GM21723 (cell line): ENCODE measurements at regions not wholly inside any gene's neighbourhood (a gene's known extent, or its start where the extent isn't known, plus 50 kb on each side); places are given as distances from the start of the nearest gene placed in this dataset.

Source experiments
- ATAC-seq: cut with Tn5 transposase; IDR thresholded peaks from one replicate; pipeline ENCODE4 v1.9.1; 2021; ENCODE audit warnings: mild to moderate bottlenecking, moderate library complexity; ENCODE audit not compliant: unreplicated experiment

DNA sequence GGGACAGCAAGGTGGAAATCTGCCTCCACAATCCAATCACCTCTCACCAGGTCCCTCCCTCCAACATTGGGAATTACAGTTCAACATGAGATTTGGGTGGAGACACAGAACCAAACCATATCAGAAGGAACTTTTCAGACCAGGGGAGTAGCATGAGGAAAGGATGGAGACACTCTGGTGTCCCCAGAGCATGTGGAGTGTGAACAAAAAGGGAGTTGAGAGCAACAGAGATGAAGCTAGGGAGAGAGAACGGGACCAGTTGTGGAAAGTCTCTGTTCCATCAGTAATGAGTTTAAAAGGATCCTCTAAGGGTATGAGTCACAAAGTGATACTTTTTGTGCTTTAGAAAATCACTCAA lies 382.0 kb downstream of the SFMBT2 start:
- no peak for ATAC-seq

DNA sequence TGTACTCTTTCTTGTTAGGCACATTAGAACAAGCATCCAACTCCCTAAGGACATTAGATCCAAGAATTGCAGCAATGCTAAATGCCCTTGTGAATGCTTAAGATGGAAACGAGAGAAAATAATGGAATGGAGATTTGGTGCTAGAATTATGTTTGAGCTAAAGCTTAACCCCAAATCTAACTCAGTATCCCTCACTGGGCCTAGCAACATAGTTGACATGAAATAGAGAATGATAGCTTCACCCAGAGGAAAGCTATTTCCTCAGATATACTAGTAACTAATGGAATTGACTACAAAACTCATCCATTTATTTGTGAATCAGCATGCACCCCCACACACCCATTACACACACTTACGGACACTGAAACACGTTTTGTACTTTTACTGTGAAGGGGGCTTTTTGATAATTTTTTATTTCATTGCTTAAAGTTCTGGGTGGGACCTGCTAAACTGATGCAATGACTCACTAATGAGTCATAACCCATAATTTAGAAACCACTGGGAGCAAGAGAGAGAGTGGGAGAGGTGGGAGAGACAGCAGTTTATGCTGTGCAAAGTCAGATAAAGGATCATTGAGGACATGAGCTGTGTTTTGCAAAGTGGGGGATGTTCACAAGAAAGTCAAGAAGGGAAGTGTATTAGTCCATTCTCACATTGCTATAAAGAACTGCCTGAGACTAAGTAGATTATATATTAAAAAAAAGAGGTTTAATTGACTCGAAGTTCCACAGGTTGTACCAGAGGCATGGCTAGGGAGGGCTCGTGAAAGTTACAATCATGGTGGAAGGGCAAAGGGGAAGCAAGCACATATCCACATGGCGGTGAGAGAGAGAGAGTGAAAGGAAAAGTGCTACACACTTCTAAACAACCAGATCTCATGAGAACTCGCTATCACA lies 382.7 kb downstream of the SFMBT2 start:
- no peak for ATAC-seq

DNA sequence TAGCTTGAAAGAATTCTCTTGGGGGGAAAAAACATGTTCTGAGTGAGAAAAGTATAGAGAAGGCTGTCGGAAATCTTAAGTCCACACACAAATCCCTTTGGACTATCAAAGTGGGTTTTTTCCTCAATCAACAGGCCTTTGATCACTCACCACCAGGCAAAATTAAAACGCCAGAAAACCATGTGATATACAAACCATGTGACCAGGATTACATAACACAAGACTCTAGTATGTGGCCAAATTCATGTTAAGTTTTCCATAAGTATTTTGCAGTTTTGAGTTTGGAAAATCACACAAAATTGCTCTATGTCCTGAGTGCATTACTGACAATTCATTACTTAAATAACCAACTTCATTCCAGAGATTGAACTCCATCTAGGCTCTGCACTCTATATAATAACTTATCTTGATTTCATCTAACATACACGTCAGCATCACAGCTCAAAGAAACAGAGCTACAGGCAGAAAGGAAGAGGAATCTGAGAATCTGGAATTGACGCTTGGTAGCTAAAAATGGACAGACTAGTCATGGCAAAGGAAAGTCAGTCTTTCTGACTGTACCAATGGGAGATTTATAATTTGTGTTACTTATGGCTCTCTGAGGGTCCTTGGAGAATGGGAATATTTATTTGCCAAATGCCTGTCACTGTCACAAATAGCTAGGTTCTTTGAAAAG lies 383.5 kb downstream of the SFMBT2 start:
- no peak for ATAC-seq

DNA sequence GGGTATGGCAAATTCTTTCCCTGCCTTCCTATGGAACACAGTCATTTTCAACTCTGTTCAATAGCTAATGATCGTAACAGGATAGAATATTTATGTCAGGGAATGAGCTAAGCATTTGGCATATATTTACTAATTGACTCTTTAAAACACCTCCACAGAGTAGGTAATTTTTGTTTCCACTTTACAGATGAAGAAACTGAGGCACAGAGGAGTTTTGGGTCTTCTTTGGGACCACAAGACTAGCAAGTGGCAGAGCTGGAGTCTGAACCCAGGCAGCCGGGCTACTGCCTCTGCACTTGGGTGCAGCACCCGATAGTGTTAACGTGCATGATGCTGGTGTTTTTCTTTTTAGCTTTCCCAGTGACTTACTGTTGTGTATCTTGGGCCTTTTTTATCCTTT lies 384.0 kb downstream of the SFMBT2 start:
- no peak for ATAC-seq

DNA sequence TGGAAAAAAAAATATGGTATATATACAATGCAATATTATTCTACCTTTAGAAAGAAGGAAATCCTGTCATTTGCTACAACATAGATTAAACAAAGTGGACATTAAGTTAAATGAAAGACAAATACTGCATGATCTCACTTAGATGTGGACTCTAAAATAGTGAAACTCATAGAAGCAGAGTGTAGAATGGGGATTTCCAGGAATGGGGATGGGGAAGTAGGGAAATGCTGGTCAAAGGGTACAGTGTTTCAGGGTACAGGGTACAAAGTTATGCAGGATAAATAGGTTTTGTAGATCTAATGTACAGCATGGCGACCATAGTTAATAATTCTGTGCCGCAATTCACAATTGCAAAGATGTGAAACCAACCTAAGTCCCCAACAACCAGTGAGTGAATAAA lies 385.5 kb downstream of the SFMBT2 start:
- ATAC-seq: no peak

DNA sequence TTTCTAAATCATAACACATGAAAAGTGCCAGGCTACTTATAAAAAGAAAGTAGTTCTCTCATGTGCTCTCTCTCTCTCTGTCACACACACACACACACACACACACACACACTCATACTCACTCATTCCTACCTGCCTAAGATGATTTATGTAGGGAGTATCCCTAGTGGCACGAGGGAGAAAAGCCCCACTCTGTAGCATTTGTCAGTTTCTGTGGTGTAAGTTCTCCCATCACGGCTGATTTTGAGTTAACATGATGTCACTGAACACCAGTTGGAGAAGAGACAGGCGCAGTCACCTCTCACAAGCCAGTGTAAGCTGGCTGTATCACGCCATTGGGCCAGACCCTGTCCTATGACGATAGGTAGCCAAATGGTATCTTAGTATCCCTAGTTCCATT lies 395.4 kb downstream of the SFMBT2 start:
- no peak for ATAC-seq

DNA sequence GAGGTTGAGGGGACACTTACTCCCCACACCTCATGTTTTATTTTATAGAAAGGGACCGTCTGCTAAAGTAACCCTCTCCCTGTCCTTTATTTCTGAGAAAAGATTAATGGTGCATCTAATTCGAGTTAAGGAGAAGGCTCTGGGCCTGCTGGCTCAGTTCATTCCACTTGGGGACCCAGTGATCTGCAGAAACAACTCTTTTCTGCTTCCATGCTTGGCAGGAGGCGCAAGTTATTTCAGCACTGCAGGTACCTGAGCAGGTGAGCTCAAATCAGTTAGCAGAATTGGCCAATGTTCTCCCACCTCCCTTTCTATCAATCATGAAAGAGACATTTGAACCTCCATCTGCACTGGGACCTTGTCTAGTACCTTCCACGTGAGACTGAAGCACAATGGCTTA lies 396.1 kb downstream of the SFMBT2 start:
- no peak for ATAC-seq

DNA sequence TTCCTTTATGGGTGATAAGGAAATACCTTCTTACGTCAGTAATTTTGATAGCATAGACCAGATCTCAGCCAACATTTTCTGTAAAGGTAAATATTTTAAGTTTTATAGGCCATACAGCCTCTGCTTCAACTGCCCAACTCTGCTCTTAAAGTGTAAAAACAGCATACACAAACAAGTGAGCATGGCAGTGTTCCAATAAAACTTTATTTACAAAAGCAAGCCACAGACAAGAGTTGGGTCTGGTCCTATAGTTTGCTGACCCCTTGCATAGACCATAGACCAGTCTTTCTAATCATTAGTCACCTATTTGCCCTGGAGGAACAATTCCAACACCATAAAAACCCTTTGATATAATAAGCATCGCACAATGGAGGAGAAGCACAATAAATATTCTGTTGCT lies 398.8 kb downstream of the SFMBT2 start:
- no peak for ATAC-seq

DNA sequence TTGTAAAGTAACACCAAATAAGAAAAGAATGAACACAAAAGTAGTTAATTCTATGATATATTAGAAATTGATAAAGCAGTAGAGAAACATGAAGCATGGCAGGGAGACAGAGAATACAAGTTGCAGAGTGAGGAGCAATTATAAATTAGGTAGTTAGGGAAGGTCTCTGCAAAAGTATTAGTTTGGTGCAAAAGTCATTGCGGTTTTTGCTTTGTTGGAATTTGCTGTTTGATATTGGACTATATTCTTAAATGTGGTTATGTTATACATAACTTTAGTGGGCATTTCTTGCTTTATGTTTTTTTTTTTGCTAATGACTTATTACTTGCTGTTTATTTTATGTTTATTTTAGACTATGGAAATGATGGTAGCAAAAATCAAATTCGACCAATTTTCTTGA lies 402.2 kb downstream of the SFMBT2 start:
- ATAC-seq: no peak

DNA sequence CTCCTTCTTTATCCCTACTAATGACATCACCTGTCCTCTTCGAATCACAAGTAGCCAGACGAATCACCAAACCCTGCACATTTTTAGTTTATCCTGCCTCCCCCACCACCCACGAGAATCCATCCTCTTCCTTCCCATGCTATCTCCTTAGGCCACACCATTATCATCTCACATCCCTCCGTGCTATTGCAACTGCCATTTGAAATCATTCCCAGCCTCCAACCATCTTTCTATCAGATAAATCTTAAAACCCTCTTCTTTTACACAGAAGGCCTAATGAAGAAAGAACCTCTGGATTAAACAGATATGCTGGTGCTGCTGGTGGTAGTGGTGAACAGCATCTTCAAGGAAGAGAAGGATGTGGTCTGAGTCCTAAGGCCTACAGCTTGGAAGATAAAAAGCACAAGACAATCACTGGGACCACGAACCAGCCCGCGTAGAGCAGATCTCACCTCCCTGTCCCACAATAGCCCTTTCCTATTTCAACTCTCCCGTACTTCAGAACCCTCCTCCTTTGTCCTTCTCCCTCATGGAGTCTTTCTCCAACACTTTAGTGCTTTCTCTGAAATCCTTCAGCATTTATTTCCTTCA lies 403.1 kb downstream of the SFMBT2 start:
- no peak for ATAC-seq

DNA sequence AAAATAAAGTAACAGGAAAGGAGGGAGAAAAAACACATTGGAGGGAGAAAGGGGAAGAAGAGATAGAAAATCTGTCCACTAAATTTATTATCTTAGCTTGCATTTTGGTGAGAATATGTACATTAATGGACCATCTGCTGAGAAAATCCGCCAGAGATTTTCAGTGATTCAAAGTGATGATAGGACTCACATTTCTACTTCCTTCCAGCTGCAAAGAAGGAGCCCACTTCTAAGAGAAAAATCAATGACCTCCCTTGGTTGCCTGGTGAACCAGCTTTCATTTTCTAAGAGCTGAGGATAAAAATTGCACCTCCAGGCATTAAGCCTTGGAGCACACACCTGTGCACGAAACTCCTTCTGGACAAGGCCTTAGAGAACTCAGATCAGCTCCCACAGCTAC lies 404.3 kb downstream of the SFMBT2 start:
- no peak for ATAC-seq

DNA sequence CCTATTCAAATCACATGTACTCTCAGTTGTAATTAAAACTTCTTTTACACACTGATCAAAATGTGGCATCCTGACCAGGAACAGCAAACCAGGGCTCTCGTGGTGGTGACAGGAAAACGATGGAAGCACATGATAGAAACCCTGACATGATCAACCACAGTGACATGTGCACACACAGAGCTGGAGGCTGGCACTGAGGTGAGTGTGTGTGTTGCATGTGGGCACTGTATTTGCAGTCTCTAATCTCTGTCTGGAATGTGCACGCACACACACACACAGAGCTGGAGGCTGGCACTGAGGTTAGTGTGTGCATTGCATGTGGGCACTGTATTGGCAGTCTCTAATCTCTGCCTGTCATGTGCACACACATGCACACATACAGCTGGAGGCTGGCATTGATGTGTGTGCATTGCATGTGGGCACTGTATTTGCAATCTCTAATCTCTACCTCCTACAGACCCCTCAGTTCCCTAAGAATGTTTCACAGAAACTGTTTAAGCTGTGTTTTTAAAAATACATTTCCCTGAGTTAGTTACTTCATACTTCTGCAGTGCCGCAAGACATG lies 406.9 kb downstream of the SFMBT2 start:
- no peak for ATAC-seq

DNA sequence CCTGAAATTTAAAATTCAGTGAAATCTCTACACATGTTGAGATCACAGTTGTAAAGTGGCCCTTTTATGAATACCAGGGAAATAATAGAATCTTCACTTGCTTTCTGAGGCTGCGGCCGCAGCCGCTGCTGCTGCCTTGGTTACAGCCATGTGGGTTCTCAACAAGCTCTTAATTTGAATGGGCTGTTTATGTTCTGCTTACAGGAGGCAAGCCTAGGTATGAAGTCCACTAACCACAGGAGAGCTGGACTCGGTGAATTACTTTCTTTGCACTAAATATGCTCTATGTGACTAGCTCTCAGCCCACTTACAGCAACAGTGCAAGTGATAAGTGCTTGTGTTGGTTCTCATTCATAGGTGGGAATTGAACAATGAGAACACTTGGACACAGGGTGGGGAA lies 410.8 kb downstream of the SFMBT2 start:
- ATAC-seq: no peak

DNA sequence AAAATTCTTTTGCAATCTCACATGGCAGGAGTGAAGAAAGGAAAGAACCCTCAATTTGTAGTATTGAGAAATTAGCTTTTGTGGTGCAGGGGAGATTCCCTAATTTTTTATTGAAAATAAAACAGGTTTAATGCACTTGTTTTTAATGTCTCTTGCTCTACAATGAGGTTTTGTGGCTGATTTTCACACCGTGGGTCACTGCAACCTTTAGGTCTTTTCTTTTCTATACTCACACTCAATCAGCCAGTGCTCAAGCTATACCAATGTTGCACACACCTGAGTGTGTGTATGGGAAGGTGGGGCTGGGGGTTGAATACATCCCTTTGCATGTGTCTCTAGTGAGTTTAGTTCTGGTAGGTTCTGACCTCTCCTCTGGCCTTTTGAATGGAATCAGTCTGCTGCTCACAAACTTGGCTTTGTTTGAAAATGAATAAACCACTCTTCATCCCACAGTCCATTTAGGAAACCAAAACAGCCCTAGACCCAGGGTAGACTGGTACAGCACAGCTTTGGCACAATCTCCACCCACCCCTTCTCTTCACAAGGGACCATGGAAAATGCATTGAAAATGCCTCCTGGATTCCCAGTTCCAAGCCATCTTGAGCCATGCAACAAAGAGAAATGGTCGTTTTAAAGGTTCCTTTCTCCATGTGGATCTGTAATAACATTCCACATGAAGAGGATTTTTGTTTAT lies 411.5 kb downstream of the SFMBT2 start:
- ATAC-seq: no peak

DNA sequence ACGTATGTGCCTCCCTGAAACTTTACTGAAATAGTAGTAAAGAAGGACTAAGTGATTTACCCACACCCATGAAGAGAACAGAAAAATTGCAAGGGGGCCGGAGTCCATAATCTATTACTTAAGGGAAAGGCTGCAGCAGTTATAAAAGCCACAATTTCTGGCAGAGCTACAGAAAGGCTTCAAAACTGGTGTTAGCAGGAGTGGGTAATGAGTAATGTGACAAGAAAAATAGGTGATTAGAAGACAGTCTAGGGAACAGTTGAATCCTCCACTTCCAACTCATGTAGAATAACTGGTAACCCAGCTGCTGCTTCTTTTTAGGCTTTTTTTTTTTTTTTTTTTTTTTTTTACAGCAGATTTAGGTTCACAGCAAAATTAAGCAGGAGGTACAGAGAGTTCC lies 413.3 kb downstream of the SFMBT2 start:
- ATAC-seq: no peak

DNA sequence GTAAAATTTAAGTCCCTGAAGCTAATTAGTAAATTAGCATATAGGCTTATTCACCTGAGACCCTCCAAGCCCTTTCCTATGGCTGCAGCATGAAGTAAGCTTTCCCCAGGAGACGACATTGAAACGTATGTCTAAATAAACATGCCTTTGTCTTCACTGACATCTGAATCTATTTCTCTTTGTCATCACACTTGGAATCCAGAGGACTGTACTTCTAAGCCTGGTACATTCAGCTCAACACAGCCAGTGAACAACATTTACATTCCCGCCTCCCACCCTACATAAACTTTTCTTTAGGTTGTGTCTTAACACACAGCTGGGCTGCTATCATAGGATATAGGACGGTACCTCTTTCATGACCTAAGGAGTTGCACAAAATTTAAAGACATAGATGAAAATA lies 414.4 kb downstream of the SFMBT2 start:
- no peak for ATAC-seq

DNA sequence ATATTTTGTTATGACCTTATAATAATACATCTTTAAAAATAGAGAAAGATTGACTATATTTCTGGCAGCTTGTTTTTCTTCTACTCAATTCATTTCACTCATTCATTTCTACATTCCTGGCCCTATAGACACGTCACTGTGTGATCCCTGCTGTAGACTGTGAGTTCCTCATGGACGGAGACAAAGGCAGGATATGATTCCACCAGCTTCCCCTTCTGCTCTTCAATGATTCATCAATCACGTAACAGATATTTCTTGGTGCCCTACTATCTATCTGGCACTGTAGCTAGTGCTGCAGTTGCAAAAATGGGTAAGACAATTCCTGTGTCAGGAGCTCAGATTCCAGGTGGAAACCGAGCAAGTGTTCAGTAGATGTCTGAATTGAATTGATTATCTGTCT lies 415.0 kb downstream of the SFMBT2 start:
- no peak for ATAC-seq

DNA sequence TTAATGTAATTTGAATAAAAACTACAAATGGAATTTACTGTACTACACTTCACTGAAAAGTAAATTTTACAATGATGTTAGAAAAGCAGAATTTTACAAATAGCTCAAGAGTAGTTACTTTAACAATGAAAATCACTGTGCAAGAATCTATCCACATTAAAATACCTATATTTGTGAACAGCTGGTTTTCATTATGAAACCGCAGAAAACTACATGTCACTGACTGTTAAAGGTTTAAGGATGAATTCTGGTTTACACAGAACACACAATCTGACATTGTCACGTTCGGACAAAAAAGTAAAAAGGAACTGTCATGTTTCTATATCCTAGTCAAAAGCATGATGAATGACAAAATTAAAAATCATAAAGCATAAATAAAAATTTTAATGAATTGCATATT lies 415.3 kb upstream of the PRKCQ start:
- ATAC-seq: no peak

DNA sequence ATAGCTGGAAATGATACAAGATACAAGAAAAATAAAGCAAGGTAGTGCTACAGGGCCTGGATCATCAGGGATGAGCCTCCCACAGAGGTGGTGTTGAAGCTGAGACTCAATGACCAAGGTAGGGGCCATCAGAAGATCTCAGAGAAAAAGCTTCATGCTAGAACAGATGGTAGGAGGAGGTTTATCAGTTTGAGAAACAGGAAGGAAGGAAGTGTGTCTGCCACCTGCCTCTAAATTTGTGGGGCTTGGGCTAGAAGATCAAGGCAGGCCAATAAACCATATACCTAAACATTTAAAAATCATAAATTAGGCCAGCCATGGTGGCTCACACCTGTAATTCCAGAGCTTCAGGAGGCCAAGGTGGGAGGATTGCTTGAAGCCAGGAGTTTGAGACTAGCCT lies 410.8 kb upstream of the PRKCQ start:
- ATAC-seq: no peak

DNA sequence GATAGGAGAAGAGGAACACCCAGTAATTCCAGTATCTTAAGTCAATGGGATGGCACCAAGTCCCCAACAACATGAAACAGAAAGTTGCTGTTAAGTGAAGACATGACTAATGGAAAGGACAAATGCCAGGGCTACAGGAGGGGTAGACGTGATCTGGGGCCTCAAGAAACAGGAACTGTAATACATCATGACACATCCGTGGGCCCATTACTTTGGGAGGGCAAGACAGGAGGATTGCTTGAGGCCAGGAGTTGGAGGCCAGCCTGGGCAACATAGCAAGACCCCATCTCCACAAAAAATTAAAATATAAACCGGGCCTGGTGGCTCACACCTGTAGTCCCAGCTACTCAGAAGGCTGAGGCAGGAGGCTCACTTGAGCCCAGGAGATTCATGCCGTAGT lies 408.6 kb upstream of the PRKCQ start:
- ATAC-seq: no peak

DNA sequence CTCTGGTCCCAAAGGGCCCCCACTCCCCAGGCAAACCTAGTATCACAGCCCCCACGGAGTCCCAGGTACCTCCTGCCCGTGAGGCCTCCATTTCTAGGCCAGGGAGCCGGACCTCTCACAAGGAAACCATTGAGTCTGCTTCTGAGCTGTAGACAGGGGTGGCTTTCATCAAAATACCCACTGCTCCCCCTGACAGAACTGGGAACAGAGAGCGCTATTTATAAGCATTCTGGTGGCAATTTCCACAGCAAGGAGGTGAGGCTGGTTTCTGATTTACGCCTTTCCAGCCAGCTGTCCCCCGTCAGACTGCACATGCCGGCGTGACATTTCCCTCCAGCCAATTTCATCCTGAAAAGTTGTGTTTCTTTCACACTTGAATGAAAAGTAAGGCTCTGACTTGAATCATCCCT lies 407.5 kb upstream of the PRKCQ start:
- ATAC-seq: no peak
